ENCODE measurements at regions not wholly inside any gene's neighbourhood (a gene's known extent, or its start where the extent isn't known, plus 50 kb on each side); places are given as distances from the start of the nearest gene placed in this dataset.

DNA sequence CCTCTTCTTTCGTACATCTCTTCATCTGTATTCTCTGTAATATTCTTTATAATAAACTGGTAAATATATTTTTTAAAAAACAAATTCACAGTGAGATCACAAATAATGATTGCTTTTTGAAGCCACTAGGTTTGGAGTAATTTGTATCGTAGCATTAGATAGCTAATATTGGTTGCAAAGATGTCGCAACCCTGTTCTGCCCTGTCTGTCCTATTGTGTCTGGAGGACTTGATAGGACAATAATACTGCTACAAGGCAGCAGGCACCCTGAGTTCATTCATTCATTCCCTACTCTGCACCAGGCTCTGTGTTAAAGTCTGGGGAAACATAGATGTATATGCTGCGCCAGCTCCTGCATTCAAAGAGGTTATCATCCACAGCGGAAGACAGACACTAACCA lies 206.7 kb upstream of the KLF4 start:
- no peak overlapping the region for H3K27ac ChIP-seq (ENCODE audit: low read depth, low read length)
- no peak overlapping the region for H3K9ac ChIP-seq (ENCODE audit: low read depth, low read length)
- H3K4me3 ChIP-seq (ENCODE audit: low read depth, low read length) = no peak overlapping the region
- H3K36me3 ChIP-seq (ENCODE audit: control insufficient read depth, insufficient read depth, low read length) = no peaks in the 10 kb centered on the region
- no peaks in the 10 kb centered on the region for H3K4me1 ChIP-seq (ENCODE audit: control insufficient read depth, insufficient read depth, low read length)
- no peaks in the 10 kb centered on the region for H3K27me3 ChIP-seq (ENCODE audit: control insufficient read depth, insufficient read depth, low read length)
- no peaks in the 10 kb centered on the region for H3K9me3 ChIP-seq (ENCODE audit: control insufficient read depth, insufficient read depth, low read length)

DNA sequence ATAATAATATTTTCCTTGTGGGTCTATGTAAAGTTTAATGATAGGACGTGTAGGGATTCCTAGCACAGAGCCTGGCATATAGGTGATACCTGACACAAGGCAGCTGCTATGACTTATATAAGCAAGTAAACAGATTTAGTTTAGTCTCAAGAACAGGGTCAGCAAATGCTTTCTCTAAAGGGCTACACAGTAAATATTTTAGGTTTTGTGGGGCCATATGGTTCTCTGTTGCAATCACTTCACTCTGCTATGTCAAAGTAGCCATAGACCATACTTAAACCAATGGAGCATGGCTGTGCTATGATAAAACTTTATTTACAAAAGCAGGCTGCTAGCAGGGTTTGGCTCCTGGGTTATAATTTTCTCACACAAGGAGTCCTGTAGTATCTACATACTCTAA lies 204.8 kb upstream of the KLF4 start:
- H3K9me3 ChIP-seq (ENCODE audit: control insufficient read depth, insufficient read depth, low read length) = peaks cover under 1% of the 10 kb centered on the region; the same call in 1 of the 2 replicates
- H3K9ac ChIP-seq (ENCODE audit: low read depth, low read length) = no peak overlapping the region
- no peak overlapping the region for H3K4me3 ChIP-seq (ENCODE audit: low read depth, low read length)
- no peak overlapping the region for H3K27ac ChIP-seq (ENCODE audit: low read depth, low read length)
- H3K4me1 ChIP-seq (ENCODE audit: control insufficient read depth, insufficient read depth, low read length) = no peaks in the 10 kb centered on the region
- no peaks in the 10 kb centered on the region for H3K27me3 ChIP-seq (ENCODE audit: control insufficient read depth, insufficient read depth, low read length)
- H3K36me3 ChIP-seq (ENCODE audit: control insufficient read depth, insufficient read depth, low read length) = no peaks in the 10 kb centered on the region

DNA sequence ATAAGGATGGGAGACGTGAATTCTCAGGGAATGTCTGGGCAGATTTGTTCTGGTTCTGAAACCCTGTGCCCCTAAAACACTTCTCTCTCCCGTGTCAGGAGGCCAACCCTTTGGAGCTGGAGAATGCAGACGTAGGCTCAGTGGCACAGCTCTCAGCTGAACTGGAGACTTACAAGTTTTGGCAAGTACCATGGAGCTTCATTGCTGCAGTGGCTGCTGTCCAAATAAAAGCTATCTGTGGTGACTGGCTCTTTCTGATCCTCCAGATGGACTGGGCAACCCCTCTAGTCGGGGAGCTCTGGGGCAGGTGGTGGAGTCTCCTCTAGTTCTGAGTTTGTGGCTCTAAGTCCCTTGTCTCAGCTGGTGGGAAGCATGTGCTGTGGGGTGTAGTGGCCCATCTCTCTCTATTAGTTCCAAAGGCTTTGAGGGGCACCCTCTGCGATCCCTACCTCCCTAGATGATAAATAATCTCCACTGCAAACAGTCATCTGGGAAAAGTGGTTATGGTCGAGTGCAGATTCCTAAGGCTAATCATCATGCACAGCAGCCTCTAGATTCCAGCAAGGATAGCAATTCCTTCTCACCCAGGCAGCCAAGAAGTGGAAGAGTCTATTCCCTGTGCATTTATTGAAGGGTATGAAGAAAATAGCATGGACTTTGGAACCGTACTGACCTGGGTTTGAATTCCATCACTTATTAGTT lies 204.2 kb upstream of the KLF4 start:
- Histone ChIP-seq H3K4me3 (ENCODE audit: low read depth, low read length) (no peak overlapping the region), H3K4me1 (ENCODE audit: control insufficient read depth, insufficient read depth, low read length) (no peaks in the 10 kb centered on the region), H3K27ac (ENCODE audit: low read depth, low read length) (no peak overlapping the region), H3K9ac (ENCODE audit: low read depth, low read length) (no peak overlapping the region), H3K27me3 (ENCODE audit: control insufficient read depth, insufficient read depth, low read length) (no peaks in the 10 kb centered on the region), H3K9me3 (ENCODE audit: control insufficient read depth, insufficient read depth, low read length) (peaks cover 4% of the 10 kb centered on the region; the same call in 1 of the 2 replicates), H3K36me3 (ENCODE audit: control insufficient read depth, insufficient read depth, low read length) (no peaks in the 10 kb centered on the region)

DNA sequence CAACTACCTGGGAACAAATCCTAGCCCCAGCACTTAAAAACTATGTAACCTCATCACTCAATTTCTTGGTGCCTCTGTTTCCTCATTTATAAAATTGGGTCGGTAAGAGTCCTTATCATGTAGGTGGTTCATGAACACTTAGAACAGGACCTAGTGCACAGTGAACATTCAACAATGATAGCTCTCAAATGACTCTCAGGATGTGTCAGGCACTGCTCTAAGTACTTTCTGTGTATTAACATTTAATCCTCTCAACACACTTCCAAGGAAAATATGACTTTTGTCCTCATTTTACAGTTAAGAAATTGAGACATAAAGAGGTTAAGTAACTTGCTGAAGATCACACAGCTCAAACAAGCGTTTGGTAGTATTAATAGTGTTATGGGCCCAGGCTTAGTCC lies 202.1 kb upstream of the KLF4 start:
- no peak overlapping the region for H3K4me3 ChIP-seq (ENCODE audit: low read depth, low read length)
- peaks cover 4% of the 10 kb centered on the region; the same call in 1 of the 2 replicates for H3K9me3 ChIP-seq (ENCODE audit: control insufficient read depth, insufficient read depth, low read length)
- no peaks in the 10 kb centered on the region for H3K4me1 ChIP-seq (ENCODE audit: control insufficient read depth, insufficient read depth, low read length)
- no peak overlapping the region for H3K9ac ChIP-seq (ENCODE audit: low read depth, low read length)
- H3K36me3 ChIP-seq (ENCODE audit: control insufficient read depth, insufficient read depth, low read length) = no peaks in the 10 kb centered on the region
- H3K27me3 ChIP-seq (ENCODE audit: control insufficient read depth, insufficient read depth, low read length) = no peaks in the 10 kb centered on the region
- H3K27ac ChIP-seq (ENCODE audit: low read depth, low read length) = no peak overlapping the region

DNA sequence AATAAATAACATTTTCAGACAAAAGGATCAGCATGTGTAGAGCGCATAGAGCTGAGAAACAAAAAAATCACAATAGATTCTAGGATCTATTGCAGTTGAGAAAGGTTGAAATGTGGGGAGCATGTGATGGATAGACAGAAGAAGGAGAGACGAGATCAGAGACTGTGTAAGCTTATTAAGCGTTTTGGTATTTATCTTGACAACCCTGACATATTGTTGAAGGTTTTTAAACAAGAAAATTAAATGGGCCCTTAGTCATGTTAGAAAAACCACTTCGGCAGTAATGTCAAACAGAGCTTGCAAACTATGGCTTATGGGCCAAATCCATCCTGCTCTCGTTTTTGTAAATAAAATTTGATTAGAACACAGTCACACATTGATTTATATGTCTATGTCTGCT lies 200.5 kb upstream of the KLF4 start:
- H3K9ac ChIP-seq (ENCODE audit: low read depth, low read length) = no peak overlapping the region

DNA sequence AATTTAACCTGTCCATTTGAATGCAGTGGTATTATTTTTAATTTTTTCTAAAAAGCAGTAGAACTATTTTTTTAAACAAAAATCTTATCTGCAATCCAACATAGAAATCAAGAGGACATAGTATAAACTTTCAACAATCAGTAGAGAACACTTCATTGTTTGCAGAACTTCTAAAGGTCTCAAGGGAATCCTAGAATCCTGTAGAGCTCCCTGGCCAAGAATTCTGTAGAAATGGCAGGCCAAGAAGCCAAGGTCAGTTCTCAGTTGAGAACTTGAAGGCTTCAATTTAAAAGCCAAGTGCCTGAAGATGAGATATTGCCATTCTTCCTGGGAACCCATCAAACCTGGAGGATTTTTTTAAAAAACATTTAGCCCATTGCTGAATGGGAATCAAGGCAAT lies 199.2 kb upstream of the KLF4 start:
- H3K27ac ChIP-seq (ENCODE audit: low read depth, low read length) = no peak overlapping the region
- H3K9me3 ChIP-seq (ENCODE audit: control insufficient read depth, insufficient read depth, low read length) = peaks cover 4% of the 10 kb centered on the region; the same call in 1 of the 2 replicates
- H3K4me3 ChIP-seq (ENCODE audit: low read depth, low read length) = no peak overlapping the region
- no peaks in the 10 kb centered on the region for H3K4me1 ChIP-seq (ENCODE audit: control insufficient read depth, insufficient read depth, low read length)
- no peaks in the 10 kb centered on the region for H3K36me3 ChIP-seq (ENCODE audit: control insufficient read depth, insufficient read depth, low read length)
- no peak overlapping the region for H3K9ac ChIP-seq (ENCODE audit: low read depth, low read length)
- no peaks in the 10 kb centered on the region for H3K27me3 ChIP-seq (ENCODE audit: control insufficient read depth, insufficient read depth, low read length)

More for the DNA sequence above, 200.5 kb upstream of the KLF4 start:
- H3K27me3 ChIP-seq (ENCODE audit: control insufficient read depth, insufficient read depth, low read length) = no peaks in the 10 kb centered on the region
- no peaks in the 10 kb centered on the region for H3K4me1 ChIP-seq (ENCODE audit: control insufficient read depth, insufficient read depth, low read length)
- no peak overlapping the region for H3K27ac ChIP-seq (ENCODE audit: low read depth, low read length)
- H3K9me3 ChIP-seq (ENCODE audit: control insufficient read depth, insufficient read depth, low read length) = peaks cover 4% of the 10 kb centered on the region; the same call in 1 of the 2 replicates
- H3K4me3 ChIP-seq (ENCODE audit: low read depth, low read length) = no peak overlapping the region
- H3K36me3 ChIP-seq (ENCODE audit: control insufficient read depth, insufficient read depth, low read length) = no peaks in the 10 kb centered on the region

DNA sequence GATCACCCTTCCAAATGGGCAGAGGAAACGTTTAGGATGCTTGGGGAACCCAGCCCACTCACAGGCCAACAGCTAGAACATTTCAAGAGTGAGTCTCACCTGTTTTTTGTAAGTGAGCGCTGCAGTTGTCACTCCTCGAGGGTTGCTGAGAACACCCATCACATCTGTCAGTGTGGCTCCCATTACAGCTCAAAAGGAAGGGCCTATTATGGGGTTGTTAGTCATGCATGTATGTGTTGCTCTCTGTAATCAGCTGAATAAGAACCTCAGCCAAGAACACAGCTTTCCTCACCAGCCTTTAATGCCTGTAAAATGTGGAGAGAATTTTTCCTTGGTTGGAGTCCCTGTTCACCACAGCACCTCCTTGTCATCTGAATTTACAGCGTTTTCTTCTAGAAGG lies 196.3 kb upstream of the KLF4 start:
- no peaks in the 10 kb centered on the region for H3K36me3 ChIP-seq (ENCODE audit: control insufficient read depth, insufficient read depth, low read length)
- peaks cover 4% of the 10 kb centered on the region; the same call in 1 of the 2 replicates for H3K9me3 ChIP-seq (ENCODE audit: control insufficient read depth, insufficient read depth, low read length)
- H3K9ac ChIP-seq (ENCODE audit: low read depth, low read length) = no peak overlapping the region
- H3K4me3 ChIP-seq (ENCODE audit: low read depth, low read length) = no peak overlapping the region
- H3K27me3 ChIP-seq (ENCODE audit: control insufficient read depth, insufficient read depth, low read length) = no peaks in the 10 kb centered on the region
- H3K27ac ChIP-seq (ENCODE audit: low read depth, low read length) = no peak overlapping the region
- peaks cover 6% of the 10 kb centered on the region; the same call in 1 of the 2 replicates for H3K4me1 ChIP-seq (ENCODE audit: control insufficient read depth, insufficient read depth, low read length)

DNA sequence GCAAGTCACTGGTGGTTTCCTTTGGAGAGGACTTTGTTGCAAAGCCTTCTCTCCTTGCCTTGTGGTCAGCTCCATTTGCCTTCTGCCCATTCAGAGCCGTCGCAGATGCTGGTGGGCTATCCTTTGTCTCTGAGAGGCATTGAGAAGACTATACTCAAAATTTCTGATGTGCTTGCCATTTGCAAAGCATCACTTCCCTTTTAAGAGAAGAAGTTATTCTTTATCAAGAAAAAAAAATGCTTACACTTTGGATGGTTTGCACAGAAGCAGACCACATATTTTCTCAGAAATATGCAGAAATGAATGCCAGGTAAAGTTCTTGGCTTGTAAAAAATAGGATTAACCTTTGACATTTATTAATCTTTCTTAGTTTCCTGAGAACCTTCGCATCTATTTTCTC lies 195.8 kb upstream of the KLF4 start:
- Histone ChIP-seq H3K9ac (ENCODE audit: low read depth, low read length) (no peak overlapping the region), H3K4me1 (ENCODE audit: control insufficient read depth, insufficient read depth, low read length) (peaks cover 6% of the 10 kb centered on the region; the same call in 1 of the 2 replicates), H3K36me3 (ENCODE audit: control insufficient read depth, insufficient read depth, low read length) (no peaks in the 10 kb centered on the region), H3K9me3 (ENCODE audit: control insufficient read depth, insufficient read depth, low read length) (peaks cover 4% of the 10 kb centered on the region; the same call in 1 of the 2 replicates), H3K27ac (ENCODE audit: low read depth, low read length) (no peak overlapping the region), H3K27me3 (ENCODE audit: control insufficient read depth, insufficient read depth, low read length) (no peaks in the 10 kb centered on the region), H3K4me3 (ENCODE audit: low read depth, low read length) (no peak overlapping the region)

DNA sequence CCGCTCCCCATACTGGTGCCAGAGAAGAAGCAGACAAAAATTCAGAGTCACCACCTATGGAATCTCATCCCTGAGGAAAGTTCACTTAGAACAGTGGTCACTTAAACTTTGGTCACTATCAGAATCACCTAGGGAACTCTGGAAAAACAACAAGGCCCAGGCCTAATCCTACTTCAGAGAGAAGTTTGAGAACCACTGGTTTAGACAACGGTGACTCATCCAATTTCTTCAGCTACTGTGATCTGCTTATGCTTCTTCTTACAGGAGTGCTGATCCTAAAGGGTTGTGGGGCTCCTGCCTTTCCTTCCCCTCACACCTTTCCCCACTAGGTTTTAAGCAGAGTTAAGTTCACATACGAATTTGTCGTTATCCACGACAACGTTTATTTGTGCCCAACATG lies 194.7 kb upstream of the KLF4 start:
- peaks cover 6% of the 10 kb centered on the region; the same call in 1 of the 2 replicates for H3K4me1 ChIP-seq (ENCODE audit: control insufficient read depth, insufficient read depth, low read length)
- no peaks in the 10 kb centered on the region for H3K27me3 ChIP-seq (ENCODE audit: control insufficient read depth, insufficient read depth, low read length)

DNA sequence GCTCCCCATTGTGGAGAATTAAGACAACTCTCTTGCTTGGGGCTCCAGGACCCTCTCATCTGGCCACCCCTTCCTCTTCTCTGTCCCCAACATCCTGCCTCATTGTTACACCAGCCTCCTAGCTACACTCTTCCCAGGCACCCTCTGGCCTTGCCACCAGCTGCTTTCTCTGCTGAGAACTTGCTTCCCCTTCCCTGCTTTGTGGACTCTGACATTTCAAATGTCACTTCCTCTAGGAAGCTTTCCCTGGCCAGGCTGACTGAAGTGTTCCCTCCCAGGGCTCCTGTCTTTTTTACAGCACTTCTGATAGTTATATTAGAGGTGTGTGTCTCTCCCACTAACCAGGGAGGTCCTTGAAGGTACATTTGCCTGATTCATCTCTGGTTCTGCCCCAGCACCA lies 194.0 kb upstream of the KLF4 start:
- Histone ChIP-seq H3K9ac (ENCODE audit: low read depth, low read length) (no peak overlapping the region), H3K27ac (ENCODE audit: low read depth, low read length) (no peak overlapping the region), H3K4me3 (ENCODE audit: low read depth, low read length) (no peak overlapping the region), H3K36me3 (ENCODE audit: control insufficient read depth, insufficient read depth, low read length) (no peaks in the 10 kb centered on the region), H3K27me3 (ENCODE audit: control insufficient read depth, insufficient read depth, low read length) (no peaks in the 10 kb centered on the region), H3K9me3 (ENCODE audit: control insufficient read depth, insufficient read depth, low read length) (no peaks in the 10 kb centered on the region), H3K4me1 (ENCODE audit: control insufficient read depth, insufficient read depth, low read length) (peaks cover 6% of the 10 kb centered on the region; the same call in 1 of the 2 replicates)

More for the DNA sequence above, 194.7 kb upstream of the KLF4 start:
- no peak overlapping the region for H3K9ac ChIP-seq (ENCODE audit: low read depth, low read length)
- H3K36me3 ChIP-seq (ENCODE audit: control insufficient read depth, insufficient read depth, low read length) = no peaks in the 10 kb centered on the region
- no peak overlapping the region for H3K4me3 ChIP-seq (ENCODE audit: low read depth, low read length)
- peaks cover 2% of the 10 kb centered on the region; the same call in 1 of the 2 replicates for H3K9me3 ChIP-seq (ENCODE audit: control insufficient read depth, insufficient read depth, low read length)
- no peak overlapping the region for H3K27ac ChIP-seq (ENCODE audit: low read depth, low read length)

DNA sequence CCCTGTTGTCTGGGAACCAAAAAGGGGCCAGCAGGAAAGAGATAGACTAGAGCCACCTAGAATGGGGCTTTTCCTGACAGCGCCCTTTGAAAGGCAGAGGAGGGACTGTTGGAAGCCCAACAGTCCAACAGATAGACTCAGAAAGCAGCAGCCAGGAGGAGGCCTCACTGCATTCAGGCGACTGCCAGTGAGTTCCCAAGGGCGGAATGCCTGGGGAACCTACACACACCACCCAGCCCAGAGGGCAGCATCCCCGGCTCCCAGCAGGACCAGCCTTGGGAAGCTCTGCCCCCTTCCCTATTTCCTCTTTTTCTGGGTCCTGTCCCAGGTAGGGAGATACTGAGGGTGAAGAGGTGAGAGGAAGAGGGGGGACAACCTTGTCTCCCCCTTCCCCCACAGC lies 192.4 kb upstream of the KLF4 start:
- H3K9ac ChIP-seq (ENCODE audit: low read depth, low read length) = no peak overlapping the region
- no peak overlapping the region for H3K27ac ChIP-seq (ENCODE audit: low read depth, low read length)
- H3K27me3 ChIP-seq (ENCODE audit: control insufficient read depth, insufficient read depth, low read length) = no peaks in the 10 kb centered on the region
- no peaks in the 10 kb centered on the region for H3K9me3 ChIP-seq (ENCODE audit: control insufficient read depth, insufficient read depth, low read length)
- H3K36me3 ChIP-seq (ENCODE audit: control insufficient read depth, insufficient read depth, low read length) = no peaks in the 10 kb centered on the region
- H3K4me1 ChIP-seq (ENCODE audit: control insufficient read depth, insufficient read depth, low read length) = peaks cover 6% of the 10 kb centered on the region; the same call in 1 of the 2 replicates
- H3K4me3 ChIP-seq (ENCODE audit: low read depth, low read length) = no peak overlapping the region

Data from HUES48 (cell line).